Neural crest cell (in vitro differentiated cells): ENCODE measurements at regions not wholly inside any gene's neighbourhood (a gene's known extent, or its start where the extent isn't known, plus 50 kb on each side); places are given as distances from the start of the nearest gene placed in this dataset.

ENCODE experiments used
- DNase-seq: peaks from one replicate; pipeline ENCODE4 v3.0.0; 2021; ENCODE audit warnings: low read depth, mixed read lengths, low spot score
- H3K27ac Mint-ChIP-seq: one replicate; pipeline ENCODE4 v1.8.0; 2021; ENCODE audit warnings: mild to moderate bottlenecking, mixed read lengths; ENCODE audit not compliant: unreplicated experiment
- H3K27me3 Mint-ChIP-seq: 2 replicates; pipeline ENCODE4 v1.8.0; 2021; ENCODE audit warnings: low read depth, mild to moderate bottlenecking, mixed read lengths
- H3K36me3 Mint-ChIP-seq: 2 replicates; pipeline ENCODE4 v1.8.0; 2021; ENCODE audit warnings: low read depth, mild to moderate bottlenecking, mixed read lengths
- H3K4me1 Mint-ChIP-seq: 2 replicates; pipeline ENCODE4 v1.8.0; 2021; ENCODE audit warnings: mixed read lengths
- H3K4me3 Mint-ChIP-seq: one replicate; pipeline ENCODE4 v1.8.0; 2021; ENCODE audit warnings: mild to moderate bottlenecking, mixed read lengths
- H3K9me3 Mint-ChIP-seq: 2 replicates; pipeline ENCODE4 v1.8.0; 2021; ENCODE audit warnings: mixed read lengths
- CTCF ChIP-seq: fragments of 200-600 bp; sonication (generic); conservative IDR thresholded peaks from 2 replicates; pipeline ENCODE4 v1.5.0; 2021; ENCODE audit warnings: antibody characterized with exemption, mild to moderate bottlenecking

GRCh38 chr21:20667931-20668330, 330.3 kb upstream of the NCAM2 start:
- Mint-ChIP-seq H3K4me1 (no peaks in the 10 kb centered on the region), H3K36me3 (peaks cover 10% of the 10 kb centered on the region), H3K4me3 (no peak overlapping the region), H3K9me3 (peaks cover 18% of the 10 kb centered on the region), H3K27me3 (no peaks in the 10 kb centered on the region), H3K27ac (no peak overlapping the region)
- no peak for TF ChIP-seq CTCF
- DNase-seq = no peak

- Mint-ChIP-seq H3K4me3 (no peak overlapping the region), H3K27ac (no peak overlapping the region), H3K4me1 (no peaks in the 10 kb centered on the region), H3K27me3 (no peaks in the 10 kb centered on the region), H3K36me3 (no peaks in the 10 kb centered on the region), H3K9me3 (no peaks in the 10 kb centered on the region)
- TF ChIP-seq CTCF = no peak
- no peak for DNase-seq
These were observed 312.7 kb upstream of the NCAM2 start for GRCh38 chr21:20685475-20685874.

GRCh38 chr21:20698585-20698984, 299.6 kb upstream of the NCAM2 start:
- no peaks in the 10 kb centered on the region for H3K9me3 Mint-ChIP-seq
- H3K27ac Mint-ChIP-seq = no peak overlapping the region
- H3K27me3 Mint-ChIP-seq = no peaks in the 10 kb centered on the region
- DNase-seq = no peak
- H3K36me3 Mint-ChIP-seq = no peaks in the 10 kb centered on the region
- no peak for TF ChIP-seq CTCF
- H3K4me1 Mint-ChIP-seq = peaks cover 9% of the 10 kb centered on the region
- H3K4me3 Mint-ChIP-seq = no peak overlapping the region

GRCh38 chr21:20701235-20701634, 297.0 kb upstream of the NCAM2 start:
- no peak overlapping the region for H3K27ac Mint-ChIP-seq
- no peak for TF ChIP-seq CTCF
- no peak overlapping the region for H3K4me3 Mint-ChIP-seq
- no peaks in the 10 kb centered on the region for H3K36me3 Mint-ChIP-seq
- H3K9me3 Mint-ChIP-seq = no peaks in the 10 kb centered on the region
- no peaks in the 10 kb centered on the region for H3K27me3 Mint-ChIP-seq
- H3K4me1 Mint-ChIP-seq = peaks cover 10% of the 10 kb centered on the region
- no peak for DNase-seq

- Mint-ChIP-seq H3K4me3 (no peak overlapping the region), H3K36me3 (no peaks in the 10 kb centered on the region), H3K4me1 (peaks cover 10% of the 10 kb centered on the region), H3K27me3 (no peaks in the 10 kb centered on the region), H3K9me3 (no peaks in the 10 kb centered on the region), H3K27ac (no peak overlapping the region)
- TF ChIP-seq CTCF = no peak
- DNase-seq = no peak
These were observed 295.0 kb upstream of the NCAM2 start for GRCh38 chr21:20703112-20703767.
